Prostate gland (tissue), 2 donors: ENCODE measurements at regions not wholly inside any gene's neighbourhood (a gene's known extent, or its start where the extent isn't known, plus 50 kb on each side); places are given as distances from the start of the nearest gene placed in this dataset.

Experiments
- DNase-seq: peaks from one replicate; pipeline ENCODE4 v3.0.0-alpha.2; 2019; ENCODE audit warnings: low spot score
- H3K27ac ChIP-seq, 2 donors: fragments of 200-600 bp; sonication (generic); 2 replicates each; pipeline ENCODE4 v1.5.1; 2017 to 2019
- H3K27me3 ChIP-seq: fragments of 200-600 bp; sonication (generic); replicated peaks from 2 replicates; pipeline ENCODE4 v1.5.1; 2019; ENCODE audit not compliant: insufficient read depth
- H3K36me3 ChIP-seq, 2 donors: fragments of 200-600 bp; sonication (generic); 1 replicate in 1 of 2; 2 replicates in 1 of 2; pipeline versions ENCODE4 v1.5.1 to v1.8.1; 2017 to 2019
- H3K4me1 ChIP-seq: fragments of 200-600 bp; sonication (generic); replicated peaks from 2 replicates; pipeline ENCODE4 v1.5.1; 2019
- H3K4me3 ChIP-seq, 2 donors: fragments of 200-600 bp; sonication (generic); 2 replicates each; pipeline ENCODE4 v1.5.1; 2017 to 2019
- H3K9me3 ChIP-seq: fragments of 200-600 bp; sonication (generic); 2 replicates; pipeline ENCODE4 v1.5.1; 2017
- CTCF ChIP-seq, 4 experiments: fragments of 200-600 bp in 2 of 4; fragments of 450-650 bp in 2 of 4; sonication (generic) in 2 of 4; IDR thresholded peaks; 1 replicate in 3 of 4; 2 replicates in 1 of 4; pipeline ENCODE4 v1.5.1; 2016 to 2019; ENCODE audit warnings: antibody characterized with exemption in 4 of 4, mild to moderate bottlenecking in 2 of 4, moderate library complexity in 2 of 4
- POLR2A ChIP-seq: fragments of 450-650 bp; IDR thresholded peaks from one replicate; pipeline ENCODE4 v1.6.1; 2016; ENCODE audit warnings: antibody characterized with exemption, mild to moderate bottlenecking
- POLR2AphosphoS5 ChIP-seq: sonication (generic); formaldehyde crosslinking; IDR thresholded peaks from one replicate; pipeline ENCODE4 v1.6.1; 2017; ENCODE audit warnings: antibody characterized with exemption
- WGBS: methylation state at CpG from one replicate; pipeline ENCODE4 v1.1.5; 2018; 5-methylcytosine and 5-hydroxymethylcytosine counted together
- intact Hi-C: fragments of 100-400 bp; cut with DNase I; formaldehyde crosslinking; loops from one replicate; pipeline ENCODE4 v1.14.2; 2022

GRCh38 chr13:95452375-95452774 lies 100.1 kb upstream of the CLDN10 start:
- no peaks in the 10 kb centered on the region for H3K36me3 ChIP-seq
- no peak overlapping the region for H3K27ac ChIP-seq
- intact Hi-C loops = no loop called here
- H3K4me3 ChIP-seq = no peak overlapping the region
- DNase-seq = no peak
- H3K4me1 ChIP-seq = no peaks in the 10 kb centered on the region
- TF ChIP-seq POLR2A = no peak
- TF ChIP-seq CTCF (IDR thresholded peaks at IDR 0.05) = no peak
- TF ChIP-seq POLR2AphosphoS5 = no peak
- WGBS = 29% methylated on average over 4 of the region's 4 CpGs
- no peaks in the 10 kb centered on the region for H3K27me3 ChIP-seq
- no peaks in the 10 kb centered on the region for H3K9me3 ChIP-seq

- Histone ChIP-seq H3K4me3 (no peak overlapping the region), H3K27me3 (no peaks in the 10 kb centered on the region), H3K4me1 (no peaks in the 10 kb centered on the region), H3K27ac (no peak overlapping the region), H3K36me3 (no peaks in the 10 kb centered on the region), H3K9me3 (no peaks in the 10 kb centered on the region)
- intact Hi-C loops = no loop called here
- no peak for TF ChIP-seq CTCF (IDR thresholded peaks at IDR 0.05)
- no peak for TF ChIP-seq POLR2A
- TF ChIP-seq POLR2AphosphoS5 = no peak
- no peak for DNase-seq
- 55% methylated on average over 1 of the region's 1 CpG for WGBS
Observed at GRCh38 chr13:95455782-95456181, 96.7 kb upstream of the CLDN10 start.

GRCh38 chr13:95456815-95457214 lies 95.7 kb upstream of the CLDN10 start:
- Histone ChIP-seq H3K4me3 (no peak overlapping the region), H3K36me3 (no peaks in the 10 kb centered on the region), H3K4me1 (no peaks in the 10 kb centered on the region), H3K27me3 (no peaks in the 10 kb centered on the region), H3K9me3 (no peaks in the 10 kb centered on the region), H3K27ac (no peak overlapping the region)
- intact Hi-C loops = no loop called here
- DNase-seq = no peak
- WGBS = 13% methylated on average over 3 of the region's 3 CpGs
- TF ChIP-seq POLR2A (no peak), POLR2AphosphoS5 (no peak), CTCF (IDR thresholded peaks at IDR 0.05) (no peak)

DNA sequence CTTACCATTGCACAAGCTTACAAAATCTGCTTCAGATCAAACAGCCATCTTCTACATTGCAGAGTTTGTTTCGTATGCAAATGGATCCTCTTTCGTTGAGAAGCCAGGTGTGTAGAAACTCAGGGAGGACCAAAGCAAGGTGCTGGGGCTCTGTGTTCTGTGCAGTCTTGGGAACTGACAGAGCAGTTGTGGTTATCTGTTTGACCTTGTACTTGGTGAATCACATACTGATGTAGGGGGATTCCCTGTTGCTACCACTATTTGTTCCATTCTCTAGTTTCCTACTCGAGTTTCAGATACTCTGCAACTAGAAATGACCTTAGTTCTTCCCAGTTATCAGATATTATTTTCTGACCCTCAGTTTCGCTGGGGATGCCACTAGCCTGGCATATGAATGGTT lies 95.2 kb upstream of the CLDN10 start:
- H3K27ac ChIP-seq = no peak overlapping the region
- H3K9me3 ChIP-seq = no peaks in the 10 kb centered on the region
- no peak for DNase-seq
- H3K36me3 ChIP-seq = no peaks in the 10 kb centered on the region
- H3K4me1 ChIP-seq = no peaks in the 10 kb centered on the region
- WGBS = 78% methylated on average over 4 of the region's 4 CpGs
- TF ChIP-seq POLR2AphosphoS5 = no peak
- H3K27me3 ChIP-seq = no peaks in the 10 kb centered on the region
- intact Hi-C loops = no loop called here
- no peak overlapping the region for H3K4me3 ChIP-seq

DNA sequence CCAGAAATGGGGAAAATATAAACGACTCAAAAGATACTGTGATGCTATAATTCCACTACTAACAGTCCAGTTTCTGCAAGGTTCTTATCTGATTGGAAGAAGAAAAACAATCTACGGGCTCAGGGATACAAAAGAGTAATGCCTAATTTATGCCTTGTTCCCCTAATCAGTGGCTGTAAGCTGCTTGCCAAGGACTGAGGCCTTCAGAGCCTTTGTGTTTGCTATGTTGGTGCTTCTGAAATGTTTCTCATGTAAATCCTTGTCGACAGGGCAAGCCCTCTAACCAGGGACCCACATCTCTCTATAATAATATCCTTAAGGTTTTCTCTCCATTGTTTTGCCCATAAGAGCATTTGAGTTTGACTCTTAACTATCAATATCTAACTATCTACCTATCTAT lies 89.7 kb upstream of the CLDN10 start:
- Histone ChIP-seq H3K27ac (no peak overlapping the region), H3K9me3 (no peaks in the 10 kb centered on the region), H3K4me1 (no peaks in the 10 kb centered on the region), H3K36me3 (no peaks in the 10 kb centered on the region), H3K27me3 (no peaks in the 10 kb centered on the region), H3K4me3 (no peak overlapping the region)
- WGBS = 16% methylated on average over 3 of the region's 3 CpGs
- intact Hi-C loops = no loop called here
- no peak for TF ChIP-seq POLR2A
- TF ChIP-seq CTCF (IDR thresholded peaks at IDR 0.05) = no peak
- no peak for TF ChIP-seq POLR2AphosphoS5
- DNase-seq = no peak
